SK-N-SH (cell line): ENCODE measurements at regions not wholly inside any gene's neighbourhood (a gene's known extent, or its start where the extent isn't known, plus 50 kb on each side); places are given as distances from the start of the nearest gene placed in this dataset.

Experiments used
- CTCF ChIA-PET: fragments of 300-600, 350-600 bp; formaldehyde crosslinking; extraction: SDS; loops from one replicate; lab custom pipeline; 2021; lab: Yijun Ruan, JAX
- POLR2A ChIA-PET: fragments of 350-600 bp; sonication (Branson Sonifier 250); formaldehyde crosslinking; extraction: SDS; loops from one replicate; lab custom pipeline; 2020; ENCODE audit warnings: antibody characterized with exemption, inconsistent platforms; lab: Yijun Ruan, JAX
- DNase-seq: peaks from one replicate; pipeline ENCODE4 v3.0.0; 2012
- H2AFZ ChIP-seq: fragments of 200-600 bp; sonication (generic); 2 replicates; pipeline ENCODE4 v1.8.1; 2016; ENCODE audit warnings: antibody characterized with exemption, mild to moderate bottlenecking, low read depth
- H3F3A ChIP-seq: fragments of 200-600 bp; sonication (generic); replicated peaks from 2 replicates; pipeline ENCODE3; 2016; ENCODE audit warnings: antibody characterized with exemption, mild to moderate bottlenecking; ENCODE audit not compliant: insufficient read depth
- H3K27ac ChIP-seq, 2 experiments: fragments of 200-500 bp in 1 of 2; fragments of 200-600 bp in 1 of 2; sonication (Bioruptor generic) in 1 of 2; sonication (generic), shearing (Covaris generic) in 1 of 2; 2 replicates each; pipeline versions ENCODE4 v1.5.1 to v1.6.1; 2014 to 2016; ENCODE audit warnings: low read depth in 2 of 2, inconsistent platforms in 1 of 2, low read length in 1 of 2, mild to moderate bottlenecking in 1 of 2, mixed read lengths in 1 of 2
- H3K27me3 ChIP-seq: fragments of 200-600 bp; sonication (generic), shearing (Covaris generic); 2 replicates; pipeline ENCODE4 v1.6.1; 2016; ENCODE audit warnings: mixed run types; ENCODE audit not compliant: insufficient read depth
- H3K36me3 ChIP-seq, 2 experiments: fragments of 200-500 bp in 1 of 2; fragments of 200-600 bp in 1 of 2; sonication (Bioruptor generic) in 1 of 2; sonication (generic) in 1 of 2; replicated peaks in 1 of 2; 2 replicates each; pipeline versions ENCODE3 to v1.5.1; 2014 to 2016; ENCODE audit warnings: low read length in 1 of 2, mild to moderate bottlenecking in 1 of 2; ENCODE audit not compliant: insufficient read depth in 2 of 2, control insufficient read depth in 1 of 2
- H3K4me1 ChIP-seq, 2 experiments: fragments of 200-500 bp in 1 of 2; fragments of 200-600 bp in 1 of 2; sonication (Bioruptor generic) in 1 of 2; sonication (generic), shearing (Covaris generic) in 1 of 2; 2 replicates each; pipeline versions ENCODE4 v1.5.1 to v1.6.1; 2014 to 2016; ENCODE audit warnings: low read depth in 1 of 2, low read length in 1 of 2, mixed run types in 1 of 2; ENCODE audit not compliant: insufficient read depth in 2 of 2, control insufficient read depth in 1 of 2
- H3K4me2 ChIP-seq: fragments of 200-600 bp; sonication (generic), shearing (Covaris generic); 2 replicates; pipeline ENCODE4 v1.6.1; 2017; ENCODE audit warnings: mixed run types
- H3K4me3 ChIP-seq, 2 experiments: fragments of 200-500 bp in 1 of 2; fragments of 200-600 bp in 1 of 2; sonication (Bioruptor generic) in 1 of 2; sonication (generic), shearing (Covaris generic) in 1 of 2; 2 replicates each; pipeline versions ENCODE4 v1.5.1 to v1.8.1; 2014 to 2016; ENCODE audit warnings: low read depth in 2 of 2, inconsistent platforms in 1 of 2, low read length in 1 of 2, mild to moderate bottlenecking in 1 of 2, mixed read lengths in 1 of 2, moderate library complexity in 1 of 2
- H3K79me2 ChIP-seq: fragments of 200-600 bp; sonication (generic); 2 replicates; pipeline ENCODE4 v1.8.1; 2017; ENCODE audit warnings: mild to moderate bottlenecking; ENCODE audit not compliant: insufficient read depth
- H3K9ac ChIP-seq: fragments of 200-600 bp; sonication (generic); 2 replicates; pipeline ENCODE4 v1.6.1; 2017; ENCODE audit warnings: mixed run types
- H3K9me2 ChIP-seq: fragments of 200-600 bp; sonication (generic); 2 replicates; pipeline ENCODE4 v1.6.1; 2017; ENCODE audit warnings: mixed run types
- H3K9me3 ChIP-seq: fragments of 200-600 bp; sonication (generic); 2 replicates; pipeline ENCODE4 v1.6.1; 2017; ENCODE audit warnings: mixed run types, mild to moderate bottlenecking, moderate library complexity
- H4K20me1 ChIP-seq: fragments of 200-600 bp; sonication (generic); 2 replicates; pipeline ENCODE4 v1.6.1; 2017; ENCODE audit warnings: mild to moderate bottlenecking, mixed run types; ENCODE audit not compliant: insufficient read depth
- EP300 ChIP-seq, 2 experiments: IDR thresholded peaks; 2 replicates each; pipeline versions ENCODE4 v1.4.0 to v1.6.1; 2012; ENCODE audit warnings: borderline replicate concordance in 1 of 2, low read depth in 1 of 2, low read length in 1 of 2
- EZH2phosphoT487 ChIP-seq: fragments of 200-600 bp; sonication (generic); IDR thresholded peaks from 2 replicates; pipeline ENCODE4 v1.6.1; 2017; ENCODE audit warnings: low read depth, mixed run types, mild to moderate bottlenecking, antibody characterized with exemption, moderate library complexity, borderline replicate concordance
- FOXM1 ChIP-seq: IDR thresholded peaks from 2 replicates; pipeline ENCODE4 v1.4.0; 2012; ENCODE audit warnings: low read depth, mild to moderate bottlenecking
- JUND ChIP-seq: IDR thresholded peaks from 2 replicates; pipeline ENCODE4 v1.4.0; 2012
- POLR2AphosphoS5 ChIP-seq: IDR thresholded peaks from 2 replicates; pipeline ENCODE4 v1.6.1; 2012; ENCODE audit warnings: low read depth, low read length
- RAD21 ChIP-seq: IDR thresholded peaks from 2 replicates; pipeline ENCODE4 v1.6.1; 2012; ENCODE audit warnings: mild to moderate bottlenecking, low read length
- RCOR1 ChIP-seq: fragments of 150-350 bp; IDR thresholded peaks from 2 replicates; pipeline ENCODE4 v1.6.1; 2017; ENCODE audit warnings: antibody characterized with exemption, low read length
- REST ChIP-seq: IDR thresholded peaks from 2 replicates; pipeline ENCODE4 v1.6.1; 2012; ENCODE audit warnings: mild to moderate bottlenecking, low read depth, low read length, moderate library complexity
- RFX5 ChIP-seq: IDR thresholded peaks from 2 replicates; pipeline ENCODE4 v1.6.1; 2012; ENCODE audit warnings: mild to moderate bottlenecking, improper control_type of control experiment, low read length
- TCF12 ChIP-seq: IDR thresholded peaks from 2 replicates; pipeline ENCODE4 v1.4.0; 2012
- TEAD4 ChIP-seq: IDR thresholded peaks from 2 replicates; pipeline ENCODE4 v1.4.0; 2012; ENCODE audit warnings: mild to moderate bottlenecking, borderline replicate concordance; ENCODE audit not compliant: insufficient read depth
- WGBS: methylation state at CpG from one replicate; pipeline ENCODE4 v1.1.6; 2017; ENCODE audit warnings: low lambda C conversion rate; 5-methylcytosine and 5-hydroxymethylcytosine counted together
- TF ChIP-seq, protein P1 (sequence below): IDR thresholded peaks from 2 replicates; pipeline ENCODE4; 2012
- TF ChIP-seq, protein P2 (sequence below): IDR thresholded peaks from 2 replicates; pipeline ENCODE4 v1.4.0; 2012; ENCODE audit warnings: low read depth, borderline replicate concordance
- TF ChIP-seq, protein P3 (sequence below): fragments of 150-350 bp; IDR thresholded peaks from 2 replicates; pipeline ENCODE4 v1.6.1; 2017; ENCODE audit warnings: antibody characterized with exemption, low read length, low read depth, borderline replicate concordance

GRCh38 chr1:47507881-47508701 is 70.2 kb downstream of the FOXD2 start (continued):
- TF ChIP-seq, protein P1, sequence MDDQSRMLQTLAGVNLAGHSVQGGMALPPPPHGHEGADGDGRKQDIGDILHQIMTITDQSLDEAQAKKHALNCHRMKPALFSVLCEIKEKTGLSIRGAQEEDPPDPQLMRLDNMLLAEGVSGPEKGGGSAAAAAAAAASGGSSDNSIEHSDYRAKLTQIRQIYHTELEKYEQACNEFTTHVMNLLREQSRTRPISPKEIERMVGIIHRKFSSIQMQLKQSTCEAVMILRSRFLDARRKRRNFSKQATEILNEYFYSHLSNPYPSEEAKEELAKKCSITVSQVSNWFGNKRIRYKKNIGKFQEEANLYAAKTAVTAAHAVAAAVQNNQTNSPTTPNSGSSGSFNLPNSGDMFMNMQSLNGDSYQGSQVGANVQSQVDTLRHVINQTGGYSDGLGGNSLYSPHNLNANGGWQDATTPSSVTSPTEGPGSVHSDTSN: no peak
- no peak for TF ChIP-seq RFX5
- TF ChIP-seq, all 33 proteins: peak for 0

DNA sequence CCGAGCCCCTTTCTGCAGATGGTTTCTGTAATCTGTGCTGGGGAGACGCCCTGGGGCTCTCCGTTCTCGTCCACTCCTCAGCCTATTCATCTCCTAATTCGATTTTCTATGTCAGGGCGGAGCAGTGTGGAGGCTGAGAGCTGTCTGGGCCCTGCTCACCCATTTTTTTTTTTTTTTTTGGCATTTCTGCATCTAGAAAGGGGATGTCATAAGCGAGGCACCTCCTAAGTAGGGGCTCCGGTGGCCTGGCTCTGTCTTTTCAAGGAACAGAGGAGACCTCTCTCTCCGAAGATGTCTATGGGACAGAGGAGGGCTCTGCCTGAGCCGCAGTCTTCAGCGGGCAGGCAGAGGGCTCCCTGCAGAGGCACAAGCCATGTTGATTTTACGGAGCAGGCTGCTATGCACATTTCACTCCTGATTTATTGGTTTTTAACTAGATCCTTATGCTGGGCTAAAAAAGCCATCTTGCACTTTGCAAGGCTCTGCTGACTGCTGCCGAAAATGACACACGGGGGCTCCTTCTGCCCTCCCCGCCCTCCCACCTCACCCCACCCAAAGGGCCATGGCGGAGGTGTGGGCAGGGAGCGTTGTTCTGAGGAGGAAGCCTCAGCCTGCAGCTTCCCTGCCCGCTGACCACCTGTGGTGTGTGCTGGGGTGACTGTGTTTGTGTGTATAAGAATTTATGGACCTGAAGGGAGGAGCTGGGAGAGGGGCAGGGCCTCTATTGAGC is 71.0 kb downstream of the FOXD2 start:
- Histone ChIP-seq H3F3A (no peaks in the 10 kb centered on the region), H3K4me3 (peak overlapping the region; percentile 44 to 46), H3K27ac (no peak overlapping the region), H3K4me1 (peaks cover 0 to 13% of the 10 kb centered on the region in 2 experiments; a peak in 1 of 4 replicates), H3K9me2 (no peaks in the 10 kb centered on the region), H3K36me3 (no peaks in the 10 kb centered on the region), H3K9ac (no peak overlapping the region), H3K4me2 (peak overlapping the region; percentile 76), H3K27me3 (peaks cover 31% of the 10 kb centered on the region), H4K20me1 (no peaks in the 10 kb centered on the region), H3K9me3 (no peaks in the 10 kb centered on the region), H3K79me2 (no peaks in the 10 kb centered on the region), H2AFZ (0 out of 2 replicates have a peak overlapping the region, but pooled peaks have one; percentile 41)
- ChIA-PET CTCF (interaction anchor here (0.6 to 2.3 kb wide), 3 partner anchors 60 to 329 kb away, joined by 3 to 7 read pairs (median 4); no protein-coding TSS in a partner anchor), POLR2A (no interaction called here)
- TF ChIP-seq REST (no peak), FOXM1 (no peak), RAD21 (no peak), RFX5 (no peak), EP300 (IDR thresholded peaks at IDR 0.05; ENCODE audit: borderline replicate concordance in 1 of 2, low read depth in 1 of 2, low read length in 1 of 2) (no peak), TEAD4 (no peak), TCF12 (no peak), POLR2AphosphoS5 (no peak), JUND (no peak), RCOR1 (no peak), EZH2phosphoT487 (no peak)
- TF ChIP-seq, protein P2, sequence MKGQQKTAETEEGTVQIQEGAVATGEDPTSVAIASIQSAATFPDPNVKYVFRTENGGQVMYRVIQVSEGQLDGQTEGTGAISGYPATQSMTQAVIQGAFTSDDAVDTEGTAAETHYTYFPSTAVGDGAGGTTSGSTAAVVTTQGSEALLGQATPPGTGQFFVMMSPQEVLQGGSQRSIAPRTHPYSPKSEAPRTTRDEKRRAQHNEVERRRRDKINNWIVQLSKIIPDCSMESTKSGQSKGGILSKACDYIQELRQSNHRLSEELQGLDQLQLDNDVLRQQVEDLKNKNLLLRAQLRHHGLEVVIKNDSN: no peak
- TF ChIP-seq, protein P3, sequence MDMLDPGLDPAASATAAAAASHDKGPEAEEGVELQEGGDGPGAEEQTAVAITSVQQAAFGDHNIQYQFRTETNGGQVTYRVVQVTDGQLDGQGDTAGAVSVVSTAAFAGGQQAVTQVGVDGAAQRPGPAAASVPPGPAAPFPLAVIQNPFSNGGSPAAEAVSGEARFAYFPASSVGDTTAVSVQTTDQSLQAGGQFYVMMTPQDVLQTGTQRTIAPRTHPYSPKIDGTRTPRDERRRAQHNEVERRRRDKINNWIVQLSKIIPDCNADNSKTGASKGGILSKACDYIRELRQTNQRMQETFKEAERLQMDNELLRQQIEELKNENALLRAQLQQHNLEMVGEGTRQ: no peak
- DNase-seq: peak; percentile 67
- WGBS: 17% methylated on average over 11 of the region's 18 CpGs
